GM19240 (cell line): ENCODE measurements at regions not wholly inside any gene's neighbourhood (a gene's known extent, or its start where the extent isn't known, plus 50 kb on each side); places are given as distances from the start of the nearest gene placed in this dataset.
"Not testable (repeated sequence)": the region's sequence is repeated elsewhere in the genome, so short reads cannot be mapped to it uniquely, and the experiment has no call there.

Experiments used
- DNase-seq: peaks from one replicate; pipeline ENCODE4 v3.0.0; 2011; ENCODE audit warnings: low spot score; ENCODE audit not compliant: insufficient read length

DNA sequence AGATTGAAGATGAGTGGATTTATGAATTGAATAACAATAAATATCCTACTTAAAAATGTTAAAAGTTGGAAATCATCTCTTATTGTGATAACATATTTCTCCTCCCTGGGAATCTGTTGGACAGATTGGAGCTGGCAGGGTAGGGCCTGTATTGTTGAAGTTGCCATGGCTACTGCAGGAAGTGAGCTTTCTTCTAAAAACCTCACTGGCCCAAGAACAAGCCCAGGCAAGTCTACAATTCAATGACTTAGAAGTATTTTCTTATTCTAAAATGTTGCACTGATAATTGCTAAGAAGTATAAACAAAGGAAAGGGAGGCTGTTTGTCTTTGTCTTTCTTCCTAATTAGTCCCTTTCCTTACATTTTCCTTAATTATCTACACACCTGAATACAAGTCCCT lies 112.1 kb downstream of the DLEU7 start:
- DNase-seq, result no peak

DNA sequence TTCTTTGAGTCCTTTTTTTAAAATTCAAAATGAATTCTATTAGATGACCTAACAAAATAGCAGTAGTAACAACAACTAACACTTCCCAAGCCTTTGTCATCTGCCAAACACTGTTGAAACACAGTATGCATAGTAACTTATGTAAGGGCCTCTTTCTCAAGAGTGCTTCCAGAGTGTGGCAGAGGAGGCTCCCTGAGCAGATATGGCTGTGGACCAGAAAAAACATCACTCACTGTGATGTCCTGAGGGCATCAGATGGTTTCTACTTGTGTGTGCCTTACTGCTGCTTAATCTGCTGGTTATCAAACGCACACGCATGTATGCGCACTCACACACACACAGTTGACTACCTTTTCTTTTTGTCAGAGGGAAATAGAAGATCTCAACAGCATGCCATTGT lies 110.8 kb downstream of the DLEU7 start:
- DNase-seq, result no peak

DNA sequence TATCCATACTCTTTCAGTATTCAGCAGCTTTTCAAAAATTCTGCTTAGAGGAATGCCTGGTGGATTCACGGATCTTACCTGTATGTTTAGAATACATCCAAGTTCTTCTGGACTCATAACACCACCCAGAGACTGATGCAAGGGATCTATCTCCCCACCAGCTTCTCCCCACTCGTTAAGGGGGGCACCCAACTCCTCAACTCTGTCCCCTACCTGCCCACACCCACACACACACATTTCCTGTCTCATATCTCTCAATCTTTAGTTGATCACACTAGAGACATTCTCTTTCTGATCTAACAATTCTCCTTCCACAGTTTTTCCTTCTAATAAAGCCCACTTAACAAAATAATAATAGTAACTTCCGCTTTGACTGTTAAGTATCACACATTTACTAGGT lies 110.1 kb downstream of the DLEU7 start:
- DNase-seq, result no peak

DNA sequence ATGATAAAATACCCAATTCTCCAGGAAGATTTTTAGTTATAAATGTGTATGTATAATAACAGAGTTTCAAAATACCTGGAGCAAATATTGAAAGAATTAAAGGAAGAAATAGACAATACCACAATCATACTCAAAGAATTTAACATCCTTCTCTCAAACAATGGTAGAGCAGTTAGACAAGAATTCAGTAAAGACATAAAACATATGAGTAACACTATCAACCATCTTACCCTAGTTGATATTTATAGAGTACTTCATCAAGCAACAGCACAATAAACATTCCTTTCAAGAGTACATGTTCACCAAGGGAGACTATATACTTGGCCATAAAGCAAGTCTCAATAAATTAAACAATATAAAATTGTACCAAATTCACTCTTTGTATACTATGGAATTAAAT lies 108.4 kb downstream of the DLEU7 start:
- DNase-seq, result no peak

DNA sequence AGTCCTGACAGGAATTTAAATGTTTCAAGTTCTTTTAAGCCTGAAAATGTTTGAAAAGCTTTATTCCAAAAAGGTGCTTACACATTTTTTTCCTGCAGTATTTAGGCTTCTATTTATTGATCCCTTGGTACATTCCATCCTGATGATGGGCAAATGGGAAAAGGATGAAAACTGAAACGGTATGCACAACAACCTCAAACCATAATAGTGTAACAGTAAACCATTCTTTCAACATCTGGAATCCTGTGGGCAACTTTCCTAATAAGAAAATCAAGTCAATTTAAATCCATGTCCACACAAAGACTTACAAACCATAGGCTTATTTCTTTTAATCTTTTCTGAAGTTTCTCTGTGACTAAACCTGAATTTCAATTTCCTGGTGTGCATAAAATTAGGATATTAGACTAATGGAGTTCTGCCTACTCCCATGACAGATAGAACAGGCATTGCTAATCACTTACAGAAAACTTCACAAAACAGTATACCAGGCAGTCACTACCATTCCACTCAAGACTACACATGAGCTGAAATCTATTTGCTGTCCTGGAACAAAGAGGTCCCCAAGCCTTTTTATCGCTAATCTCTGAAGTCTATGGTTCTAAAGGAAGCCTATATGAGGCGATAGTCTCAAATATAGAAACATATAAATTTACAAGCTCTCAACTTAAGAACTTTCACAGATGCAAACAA lies 103.3 kb downstream of the DLEU7 start:
- no peak for DNase-seq

DNA sequence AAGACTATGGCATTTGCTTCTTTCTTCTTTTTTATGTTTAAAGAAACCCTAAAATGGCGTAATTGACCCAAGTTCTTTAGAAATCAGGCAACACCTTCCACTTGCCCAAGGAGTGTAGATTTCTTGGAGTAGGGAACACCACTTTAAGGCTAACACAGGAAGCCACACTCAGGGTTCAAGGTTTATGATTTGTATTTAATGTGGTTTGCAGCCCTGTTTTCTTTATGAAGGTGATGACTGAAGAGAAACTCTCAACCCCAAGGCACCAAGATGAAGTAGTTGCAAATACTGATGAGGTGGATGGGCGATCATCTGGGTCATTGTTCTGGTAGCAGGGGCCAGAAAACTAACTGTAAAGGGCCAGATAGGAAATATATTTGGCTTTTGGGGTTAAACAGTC lies 101.1 kb downstream of the DLEU7 start:
- no peak for DNase-seq

DNA sequence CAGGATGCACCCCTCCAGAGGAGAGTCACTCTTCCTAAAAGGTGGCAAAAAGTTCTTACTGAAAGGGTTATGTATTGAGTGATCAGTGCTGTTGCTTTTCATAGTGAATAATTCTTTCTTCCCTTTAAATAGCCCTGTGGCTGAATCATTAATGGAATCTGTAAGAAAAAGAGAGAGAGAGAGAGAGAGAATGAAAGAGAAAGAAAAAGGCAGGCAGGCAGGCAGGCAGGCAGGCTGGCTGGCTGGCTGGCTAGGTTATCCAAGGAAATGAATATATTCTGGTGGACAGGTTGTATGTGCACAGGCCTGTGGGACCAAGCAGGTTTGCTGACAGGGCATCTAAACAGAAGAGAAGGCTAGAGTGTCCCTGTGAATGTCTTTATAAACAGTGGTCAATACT lies 100.5 kb downstream of the DLEU7 start:
- no peak for DNase-seq

DNA sequence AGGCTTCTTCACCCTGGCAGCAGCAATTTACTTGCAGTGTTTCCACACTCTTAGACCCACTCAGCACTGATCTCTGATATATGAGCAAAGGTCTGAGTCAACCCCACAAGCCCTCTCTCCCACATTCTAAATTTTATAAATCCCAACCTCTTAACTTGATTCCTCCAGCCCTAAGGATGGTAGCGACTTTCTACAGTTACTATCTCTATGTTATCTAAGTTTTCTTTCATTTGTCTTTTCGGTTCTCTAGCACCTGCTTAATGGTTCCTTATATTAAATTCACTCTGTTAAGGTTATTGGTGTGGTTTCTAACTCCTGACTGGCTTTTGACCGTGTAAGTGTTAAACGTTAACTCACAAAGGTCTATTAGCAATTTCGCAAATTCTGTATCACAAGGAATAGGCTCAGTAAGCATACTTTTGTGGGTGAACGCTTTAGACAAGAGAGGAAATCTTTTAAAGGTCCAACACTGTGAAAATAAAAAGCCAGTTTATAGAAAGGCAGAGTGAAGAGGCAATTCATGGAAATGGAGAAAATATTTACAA lies 99.3 kb downstream of the DLEU7 start:
- DNase-seq, result no peak

DNA sequence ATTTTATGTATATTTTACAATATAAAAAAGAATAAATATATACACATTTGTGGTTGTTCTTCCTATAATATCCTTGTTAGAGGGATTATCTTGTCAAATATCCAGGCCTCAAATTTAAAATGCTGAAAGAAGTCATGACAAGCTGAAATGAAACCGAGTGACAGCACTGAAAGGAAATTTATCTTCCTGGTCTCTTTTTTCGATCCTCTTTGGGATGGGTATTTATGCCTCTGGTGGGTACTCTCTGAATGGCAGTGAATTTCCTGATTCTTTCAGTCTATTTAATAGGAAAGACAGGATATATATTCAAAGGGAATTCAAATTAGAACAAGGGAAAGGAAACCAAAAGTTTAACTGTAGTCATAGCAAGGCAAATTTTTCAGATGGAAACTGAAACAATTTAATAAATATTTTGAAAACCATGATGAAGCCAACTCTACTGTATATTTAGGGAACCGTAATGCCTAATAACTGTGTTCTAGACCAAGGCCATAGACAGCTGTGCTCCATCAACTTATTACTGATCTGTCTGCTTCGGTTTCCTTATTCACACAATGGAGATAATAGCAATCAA lies 97.9 kb downstream of the DLEU7 start:
- no peak for DNase-seq

DNA sequence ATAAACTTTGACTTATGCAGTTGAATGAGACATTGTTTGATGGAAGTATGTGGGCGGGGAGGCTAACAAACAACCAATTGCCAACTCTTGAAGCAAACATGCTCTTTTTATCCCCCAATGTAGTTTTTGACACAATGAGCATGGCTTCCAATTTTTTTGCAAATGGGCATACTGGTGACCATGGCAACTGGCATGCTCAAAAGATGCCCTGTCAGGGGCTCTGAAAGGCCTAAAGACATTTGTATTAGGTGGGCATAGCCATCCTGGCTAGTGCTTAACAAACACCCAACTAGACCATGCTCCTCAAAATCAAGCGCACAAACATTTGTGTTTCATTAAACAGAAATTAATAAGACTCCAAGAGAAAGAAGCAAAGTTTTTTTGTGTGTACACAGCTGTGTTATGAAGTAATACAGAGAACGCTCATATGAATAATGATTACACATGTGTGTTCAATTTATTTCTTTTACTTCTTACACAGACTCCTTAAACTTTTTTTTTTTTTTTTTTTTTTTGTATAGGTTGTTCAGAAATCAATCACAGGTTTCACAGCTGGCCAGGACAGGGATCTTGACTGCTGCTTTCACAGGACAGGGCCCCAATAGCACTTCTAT lies 95.6 kb downstream of the DLEU7 start:
- DNase-seq, result no peak

DNA sequence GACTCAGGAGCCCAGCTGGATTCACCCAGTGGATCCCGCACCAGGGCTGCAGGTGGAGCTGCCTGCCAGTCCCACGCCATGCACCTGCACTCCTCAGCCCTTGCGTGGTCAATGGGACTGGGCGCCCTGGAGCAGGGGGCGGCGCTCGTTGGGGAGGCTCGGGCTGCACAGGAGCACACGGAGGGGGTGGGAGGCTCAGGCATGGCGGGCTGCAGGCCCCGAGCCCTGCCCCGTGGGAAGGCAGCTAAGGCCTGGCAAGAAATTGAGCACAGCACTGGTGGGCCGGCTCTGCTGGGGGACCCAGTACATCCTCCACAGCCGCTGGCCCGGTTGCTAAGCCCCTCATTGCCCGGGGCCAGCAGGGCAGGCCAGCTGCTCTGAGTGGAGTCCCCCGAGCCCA lies 90.3 kb downstream of the DLEU7 start:
- DNase-seq, result not testable (repeated sequence)

DNA sequence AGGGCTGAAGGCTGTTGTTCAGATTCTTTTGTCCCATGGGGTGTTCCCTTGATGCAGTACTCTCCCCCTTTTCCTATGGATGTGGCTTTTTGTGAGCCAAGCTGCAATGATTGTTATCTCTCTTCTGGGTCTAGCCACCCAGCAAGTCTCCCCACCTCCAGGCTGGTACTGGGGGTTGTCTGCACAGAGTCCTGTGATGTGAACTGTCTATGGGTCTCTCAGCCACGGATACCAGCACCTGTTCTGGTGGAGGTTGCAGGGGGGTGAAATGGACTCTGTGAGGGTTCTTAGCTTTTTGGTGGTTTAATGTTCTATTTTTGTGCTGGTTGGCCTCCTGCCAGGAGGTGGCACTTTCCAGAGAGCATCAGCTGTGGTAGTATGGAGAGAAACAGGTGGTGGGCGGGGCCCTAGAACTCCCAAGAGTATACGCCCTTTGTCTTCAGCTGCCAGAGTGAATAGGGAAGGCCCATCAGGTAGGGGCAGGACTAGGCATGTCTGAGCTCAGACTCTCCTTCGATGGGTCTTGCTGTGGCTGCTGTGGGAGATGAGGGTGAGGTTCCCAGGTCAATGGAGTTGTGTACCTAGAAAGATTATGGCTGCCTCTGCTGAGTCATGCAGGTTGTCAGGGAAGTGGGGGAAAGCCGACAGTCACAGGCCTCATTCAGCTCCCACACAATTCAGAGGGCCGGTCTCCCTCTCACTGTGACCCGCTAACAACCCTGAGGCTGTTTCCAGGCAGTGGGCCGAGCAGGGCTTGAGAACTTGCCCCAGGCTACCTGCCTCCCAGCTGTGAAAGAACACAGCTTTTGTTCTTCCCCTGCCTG lies 87.4 kb downstream of the DLEU7 start:
- DNase-seq, result not testable (repeated sequence)

DNA sequence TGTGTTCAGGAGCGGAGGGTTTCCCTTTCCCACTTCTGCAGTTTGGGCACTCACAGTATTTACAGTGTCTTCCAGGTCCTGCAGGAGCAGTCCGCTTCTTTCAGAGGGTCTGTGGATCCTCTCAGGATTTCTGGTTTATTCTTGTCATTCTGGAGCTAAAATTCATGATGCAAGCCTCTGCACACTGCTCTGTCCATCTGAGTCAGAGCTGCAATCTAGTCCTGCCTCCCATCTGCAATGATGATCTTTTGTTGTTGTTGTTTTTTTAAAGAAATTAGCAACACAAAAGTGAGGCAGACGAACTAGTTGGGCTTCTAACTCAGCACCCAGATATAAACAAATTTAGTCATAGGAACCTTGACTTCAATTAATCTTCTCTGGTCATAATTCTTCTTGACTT lies 86.5 kb downstream of the DLEU7 start:
- DNase-seq, result no peak

DNA sequence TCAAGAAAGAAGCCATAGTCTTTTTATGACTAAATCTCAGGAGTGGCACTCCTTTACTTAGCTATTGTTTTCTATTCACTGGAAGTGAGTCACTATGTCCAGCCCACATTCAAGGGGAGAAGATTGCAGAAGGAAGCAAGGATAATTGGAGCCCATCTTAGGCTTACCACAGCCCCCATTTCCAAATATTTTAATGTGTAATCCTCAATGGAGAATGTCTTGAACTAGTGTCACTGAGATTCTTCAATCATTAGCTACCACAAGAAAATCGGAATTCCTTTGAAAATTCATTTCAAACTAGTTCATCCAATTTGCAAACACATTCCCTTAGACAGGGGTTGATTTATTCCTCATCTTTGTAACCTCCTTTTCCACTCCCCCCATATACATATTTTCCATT lies 84.7 kb downstream of the DLEU7 start:
- no peak for DNase-seq

DNA sequence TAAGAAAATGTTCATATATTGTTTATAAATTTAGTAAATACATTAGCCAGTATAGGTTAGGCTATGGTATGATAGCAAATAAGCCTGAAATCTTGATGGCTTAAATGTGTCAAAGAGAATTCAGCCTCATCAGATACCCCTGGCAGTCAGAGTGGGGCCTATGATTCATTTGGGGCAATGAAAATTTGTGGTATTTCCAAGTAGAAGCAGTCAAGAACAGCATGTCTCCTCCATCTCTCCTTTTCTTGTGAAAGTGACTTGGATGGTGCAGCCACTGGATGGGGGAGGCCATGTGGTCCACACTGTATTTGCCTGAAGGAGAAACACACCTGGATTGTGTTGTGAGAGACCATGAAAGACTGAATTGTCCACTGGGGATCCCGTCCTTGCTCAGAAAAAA lies 82.7 kb downstream of the DLEU7 start:
- no peak for DNase-seq

DNA sequence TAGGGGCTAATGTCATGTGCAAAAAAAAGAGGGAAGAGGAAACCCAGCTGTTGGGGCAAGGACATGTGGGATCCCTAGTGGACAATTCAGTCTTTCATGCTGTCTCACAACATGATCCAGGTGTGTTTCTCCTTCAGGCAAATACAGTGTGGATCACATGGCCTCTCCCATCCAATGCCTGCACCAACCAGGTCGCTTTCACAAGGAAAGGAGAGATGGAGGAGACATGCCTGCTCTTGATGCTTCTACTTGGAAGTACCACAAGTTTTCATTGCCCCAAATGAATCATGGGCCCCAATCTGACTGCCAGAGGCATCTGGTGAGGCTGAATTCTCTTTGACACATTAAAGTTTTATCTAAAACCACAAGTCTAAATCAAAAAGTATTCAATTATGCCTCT lies 82.1 kb downstream of the DLEU7 start:
- DNase-seq, result no peak

DNA sequence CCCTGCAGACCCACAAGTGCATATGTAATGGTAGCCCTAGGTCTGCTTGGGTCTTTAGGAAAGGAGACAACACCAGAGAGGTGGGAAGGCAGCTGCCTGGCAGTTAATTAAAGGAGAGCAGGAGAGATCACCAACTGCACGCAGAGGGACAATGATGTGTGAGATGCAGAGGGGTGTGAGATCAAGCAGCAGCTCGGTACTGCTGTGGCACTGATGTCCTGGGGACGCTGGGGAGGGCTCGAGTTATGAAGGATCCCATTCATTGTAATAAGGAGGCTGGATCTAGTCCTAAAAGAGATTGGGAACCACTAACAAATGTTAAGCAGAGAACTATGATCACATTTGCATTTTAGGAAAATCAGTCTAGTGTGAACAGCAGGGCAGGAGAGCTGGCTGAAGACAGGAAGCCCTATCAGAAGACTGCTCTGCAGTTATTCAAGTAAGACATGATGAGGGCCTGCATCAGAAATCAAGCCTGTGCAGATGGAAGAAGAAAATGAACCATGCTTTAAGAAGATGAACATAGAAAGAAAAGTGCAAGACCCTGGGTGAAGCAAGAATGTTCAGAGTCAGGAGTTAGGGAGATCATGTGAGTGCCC lies 80.4 kb downstream of the DLEU7 start:
- no peak for DNase-seq

DNA sequence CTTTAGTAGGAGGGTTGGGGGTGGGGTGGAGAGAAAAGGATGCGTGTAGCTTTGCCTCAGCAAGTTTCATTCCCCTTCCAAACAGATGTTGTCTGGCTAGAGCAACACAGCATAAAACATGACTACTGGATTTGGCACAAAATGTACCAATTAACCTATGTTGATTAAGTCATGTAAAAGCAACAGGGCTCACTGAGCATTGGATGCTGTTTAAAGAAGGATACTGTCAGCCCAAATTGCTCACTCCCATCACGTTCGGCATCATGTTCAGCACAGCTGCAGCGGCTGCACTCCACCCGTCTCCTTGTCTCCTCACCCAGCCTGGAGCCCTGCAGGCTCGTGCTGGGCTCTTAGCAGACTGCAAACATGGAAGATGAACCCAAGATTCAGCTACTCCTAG lies 77.5 kb downstream of the DLEU7 start:
- no peak for DNase-seq

DNA sequence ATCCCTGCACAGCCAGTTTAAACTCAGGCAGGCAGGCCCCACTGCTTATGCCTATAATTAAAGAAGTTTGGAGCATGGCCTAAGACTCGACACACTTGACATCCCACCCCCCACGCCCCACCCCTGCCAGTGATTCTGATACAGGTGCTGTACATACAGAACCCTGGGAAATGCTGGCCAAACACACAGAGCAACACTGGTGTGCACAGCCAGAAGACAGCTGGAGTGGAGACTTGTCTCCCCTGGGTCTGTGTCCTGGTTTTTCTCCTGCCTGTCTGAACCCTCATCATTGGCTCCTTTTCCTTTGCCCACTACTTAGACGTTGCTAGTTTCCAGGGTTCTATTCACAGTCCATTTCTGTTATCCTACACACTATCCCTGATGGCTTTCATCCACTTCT lies 76.8 kb downstream of the DLEU7 start:
- no peak for DNase-seq

DNA sequence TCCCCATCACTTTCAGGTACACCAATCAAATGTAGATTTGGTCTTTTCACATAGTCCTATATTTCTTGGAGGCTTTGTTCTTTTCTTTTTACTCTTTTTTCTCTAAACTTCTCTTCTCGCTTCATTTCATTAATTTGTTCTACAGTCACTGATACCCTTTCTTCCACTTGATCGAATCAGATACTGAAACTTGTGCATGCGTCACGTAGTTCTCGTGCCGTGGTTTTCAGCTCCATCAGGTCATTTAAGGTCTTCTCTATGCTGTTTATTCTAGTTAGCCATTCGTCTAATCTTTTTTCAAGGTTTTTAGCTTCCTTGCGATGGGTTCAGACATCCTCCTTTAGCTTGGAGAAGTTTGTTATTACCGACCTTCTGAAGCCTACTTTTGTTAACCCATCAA lies 70.6 kb downstream of the DLEU7 start:
- not testable (repeated sequence) for DNase-seq
